ENCODE measurements at regions not wholly inside any gene's neighbourhood (a gene's known extent, or its start where the extent isn't known, plus 50 kb on each side); places are given as distances from the start of the nearest gene placed in this dataset.
"Not testable (repeated sequence)": the region's sequence is repeated elsewhere in the genome, so short reads cannot be mapped to it uniquely, and the experiment has no call there.

- in situ Hi-C loops (cut with HindIII; ENCODE audit: extremely low pct_ligation_motif_present, low pct_unique_long_range_greater_than_20kb); BruUV-seq (replicated peaks); POLR2A ChIA-PET; H3K9ac ChIP-seq (ENCODE audit: insufficient read depth, low read depth, low read length); H3K27ac ChIP-seq (ENCODE audit: extremely low read length, insufficient read depth, low read length); H3K4me2 ChIP-seq (ENCODE audit: low read depth, low read length); H3K4me3 ChIP-seq (replicated peaks in 1 of 3; ENCODE audit: insufficient read depth in 1 of 3, low read depth in 2 of 3, low read length in 3 of 3); H3K9me3 ChIP-seq (ENCODE audit: low read length); H3K79me2 ChIP-seq (ENCODE audit: insufficient read depth, low read length); CTCF ChIA-PET (ENCODE audit: low intra/inter-chr PET ratio, low total read pairs); H3K27me3 ChIP-seq (ENCODE audit: control insufficient read depth in 1 of 2, insufficient read depth in 2 of 2, low read length in 2 of 2); intact Hi-C loops (cut with micrococcal nuclease; ENCODE audit: unreplicated experiment); H2AFZ ChIP-seq (ENCODE audit: low read length); H4K20me1 ChIP-seq (ENCODE audit: insufficient read depth, low read length); H3K36me3 ChIP-seq (replicated peaks in 1 of 2; ENCODE audit: control insufficient read depth in 1 of 2, insufficient read depth in 2 of 2, low read length in 2 of 2): not testable (repeated sequence)
- DNase-seq (ENCODE audit: low spot score) (peak; percentile 21), FAIRE-seq (peak; percentile 12), ATAC-seq (peak; percentile 47; the same call in 2 of the 3 replicates)
- WGBS (ENCODE audit: low lambda C conversion rate) = 84% methylated on average over 4 of the region's 5 CpGs
- H3K4me1 ChIP-seq (ENCODE audit: insufficient read depth, low read length) = peaks cover 21% of the 10 kb centered on the region
- TF ChIP-seq ZNF264 (CRISPR knock-in tag; IDR thresholded peaks at IDR 0.05) (peak; percentile 99), FOSL1 (CRISPR knock-in tag; IDR thresholded peaks at IDR 0.05; ENCODE audit: borderline replicate concordance) (0 out of 2 replicates have a peak, but pooled peaks have one; percentile 41), FOSL2 (CRISPR knock-in tag; IDR thresholded peaks at IDR 0.05) (peak; percentile 73), ZNF770 (CRISPR knock-in tag; IDR thresholded peaks at IDR 0.05) (0 out of 2 replicates have a peak, but pooled peaks have one; percentile 34), HNF4A (CRISPR knock-in tag; IDR thresholded peaks at IDR 0.05) (peak; percentile 28; the same call in 1 of the 2 replicates)
Observed at GRCh38 chr7:65789943-65790342, 82.9 kb upstream of the VKORC1L1 start.

- H3K36me3 ChIP-seq (replicated peaks in 1 of 2; ENCODE audit: control insufficient read depth in 1 of 2, insufficient read depth in 2 of 2, low read length in 2 of 2); ATAC-seq; H3K27ac ChIP-seq (ENCODE audit: extremely low read length, insufficient read depth, low read length); H3K9ac ChIP-seq (ENCODE audit: insufficient read depth, low read depth, low read length); H2AFZ ChIP-seq (ENCODE audit: low read length); in situ Hi-C loops (cut with HindIII; ENCODE audit: extremely low pct_ligation_motif_present, low pct_unique_long_range_greater_than_20kb); H4K20me1 ChIP-seq (ENCODE audit: insufficient read depth, low read length); H3K9me3 ChIP-seq (ENCODE audit: low read length); DNase-seq (ENCODE audit: low spot score); CTCF ChIA-PET (ENCODE audit: low intra/inter-chr PET ratio, low total read pairs); H3K4me2 ChIP-seq (ENCODE audit: low read depth, low read length); POLR2A ChIA-PET; H3K79me2 ChIP-seq (ENCODE audit: insufficient read depth, low read length); intact Hi-C loops (cut with micrococcal nuclease; ENCODE audit: unreplicated experiment); H3K27me3 ChIP-seq (ENCODE audit: control insufficient read depth in 1 of 2, insufficient read depth in 2 of 2, low read length in 2 of 2); BruUV-seq (replicated peaks); H3K4me3 ChIP-seq (replicated peaks in 1 of 3; ENCODE audit: insufficient read depth in 1 of 3, low read depth in 2 of 3, low read length in 3 of 3): not testable (repeated sequence)
- H3K4me1 ChIP-seq (ENCODE audit: insufficient read depth, low read length) = peaks cover 24% of the 10 kb centered on the region
- WGBS (ENCODE audit: low lambda C conversion rate) = no CpG with 5 or more reads among the region's 1 CpG
- peak; percentile 30 for FAIRE-seq
Observed at GRCh38 chr7:65791788-65792187, 81.1 kb upstream of the VKORC1L1 start.

GRCh38 chr7:65792726-65793125 is 80.1 kb upstream of the VKORC1L1 start:
- CTCF ChIA-PET (ENCODE audit: low intra/inter-chr PET ratio, low total read pairs); H3K4me3 ChIP-seq (replicated peaks in 1 of 3; ENCODE audit: insufficient read depth in 1 of 3, low read depth in 2 of 3, low read length in 3 of 3); H3K4me2 ChIP-seq (ENCODE audit: low read depth, low read length); FAIRE-seq; H3K27ac ChIP-seq (ENCODE audit: extremely low read length, insufficient read depth, low read length); H4K20me1 ChIP-seq (ENCODE audit: insufficient read depth, low read length); POLR2A ChIA-PET; H3K36me3 ChIP-seq (replicated peaks in 1 of 2; ENCODE audit: control insufficient read depth in 1 of 2, insufficient read depth in 2 of 2, low read length in 2 of 2); intact Hi-C loops (cut with micrococcal nuclease; ENCODE audit: unreplicated experiment); BruUV-seq (replicated peaks); H3K9me3 ChIP-seq (ENCODE audit: low read length); ATAC-seq; DNase-seq (ENCODE audit: low spot score); H3K79me2 ChIP-seq (ENCODE audit: insufficient read depth, low read length); H2AFZ ChIP-seq (ENCODE audit: low read length); in situ Hi-C loops (cut with HindIII; ENCODE audit: extremely low pct_ligation_motif_present, low pct_unique_long_range_greater_than_20kb); H3K27me3 ChIP-seq (ENCODE audit: control insufficient read depth in 1 of 2, insufficient read depth in 2 of 2, low read length in 2 of 2); H3K9ac ChIP-seq (ENCODE audit: insufficient read depth, low read depth, low read length): not testable (repeated sequence)
- H3K4me1 ChIP-seq (ENCODE audit: insufficient read depth, low read length) = peaks cover 24% of the 10 kb centered on the region
- WGBS (ENCODE audit: low lambda C conversion rate) = 93% methylated on average over 4 of the region's 4 CpGs
